GM21737 (cell line): ENCODE measurements at regions not wholly inside any gene's neighbourhood (a gene's known extent, or its start where the extent isn't known, plus 50 kb on each side); places are given as distances from the start of the nearest gene placed in this dataset.
"Not testable (repeated sequence)": the region's sequence is repeated elsewhere in the genome, so short reads cannot be mapped to it uniquely, and the experiment has no call there.

Experiments used
- ATAC-seq: cut with Tn5 transposase; IDR thresholded peaks from one replicate; pipeline ENCODE4 v1.9.1; 2021; ENCODE audit warnings: mild to moderate bottlenecking, moderate library complexity; ENCODE audit not compliant: unreplicated experiment

DNA sequence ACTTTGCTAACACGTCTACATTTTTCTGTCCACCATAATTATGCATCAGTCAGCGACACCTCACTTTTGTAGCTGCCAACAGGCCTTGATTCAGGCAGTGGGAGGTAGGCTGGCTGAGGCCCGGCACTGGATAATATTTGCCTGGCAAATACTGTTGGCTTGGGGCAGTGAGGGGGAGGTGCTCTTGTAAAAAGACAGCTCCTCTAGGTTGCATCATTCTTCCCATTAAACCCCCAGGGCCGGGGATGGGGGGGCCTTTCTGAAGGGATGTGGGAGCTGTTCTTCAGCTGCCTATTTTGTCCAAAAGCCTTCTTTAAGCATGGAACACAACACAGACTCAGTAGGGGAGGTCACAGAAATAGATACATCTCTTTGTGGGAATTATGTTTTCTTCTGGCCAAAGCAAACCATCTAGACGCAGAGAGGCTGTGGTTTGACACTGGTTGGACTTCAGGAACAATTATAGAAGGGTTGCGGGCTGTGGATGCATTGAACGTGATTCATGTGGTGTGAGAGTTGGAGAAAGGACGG lies 338.3 kb upstream of the NT5E start:
- no peak for ATAC-seq

DNA sequence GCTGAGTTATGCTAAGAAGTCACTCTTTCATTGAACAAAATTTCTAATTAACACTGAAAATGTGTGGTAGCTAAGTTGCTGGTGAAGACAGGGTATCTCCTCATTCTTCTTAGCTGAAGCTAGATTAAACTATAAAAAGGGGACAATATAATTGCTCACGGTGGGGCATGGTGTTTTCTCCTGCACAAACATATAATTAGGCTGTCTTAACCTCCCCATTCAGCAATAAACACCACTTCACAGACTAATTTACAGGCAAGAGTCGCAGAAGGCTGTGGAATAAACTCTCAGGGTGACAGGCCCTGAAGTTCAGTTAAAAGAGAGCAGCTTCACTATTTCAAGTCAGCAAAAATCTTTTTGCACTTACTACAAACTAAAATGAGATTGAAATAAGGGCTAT lies 338.9 kb upstream of the NT5E start:
- ATAC-seq, result no peak

DNA sequence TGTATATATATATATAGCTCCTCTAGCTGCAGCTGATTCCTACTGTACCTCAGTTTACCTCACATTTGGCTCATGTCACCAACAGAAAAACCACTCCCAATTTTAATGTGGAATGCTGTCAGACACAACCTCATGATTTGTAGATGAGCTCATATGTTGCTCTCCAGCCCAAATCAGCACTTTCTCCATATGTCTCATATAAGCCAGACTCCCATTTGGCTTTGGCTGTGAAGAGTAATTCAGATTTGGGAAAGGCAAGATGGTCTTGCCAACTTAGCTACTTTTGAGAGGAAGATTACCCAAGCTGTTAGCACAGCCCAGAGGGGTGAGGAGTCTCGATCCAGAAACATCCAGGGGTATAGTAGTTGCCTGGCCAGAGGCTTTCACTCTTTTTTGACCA lies 342.2 kb upstream of the NT5E start:
- no peak for ATAC-seq

DNA sequence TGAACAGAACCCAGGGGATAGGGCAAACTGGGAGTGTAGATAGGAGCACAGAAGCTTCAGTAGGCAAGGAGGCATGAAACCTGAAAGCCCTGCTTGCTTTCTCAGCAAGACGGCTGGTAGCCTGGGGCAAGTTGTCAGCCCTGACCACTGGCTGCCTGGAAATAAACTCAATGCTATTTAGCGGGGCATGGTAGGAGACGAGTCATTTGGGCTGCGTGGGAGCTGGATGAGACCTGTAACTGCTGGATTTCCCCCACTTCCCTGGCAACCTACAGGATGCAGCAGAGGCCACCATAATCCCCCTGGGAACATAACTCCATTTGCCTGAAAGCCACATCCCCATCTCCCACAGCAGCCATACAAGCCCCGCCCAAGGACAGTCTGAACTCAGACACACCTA lies 332.6 kb upstream of the TBX18 start:
- no peak for ATAC-seq

DNA sequence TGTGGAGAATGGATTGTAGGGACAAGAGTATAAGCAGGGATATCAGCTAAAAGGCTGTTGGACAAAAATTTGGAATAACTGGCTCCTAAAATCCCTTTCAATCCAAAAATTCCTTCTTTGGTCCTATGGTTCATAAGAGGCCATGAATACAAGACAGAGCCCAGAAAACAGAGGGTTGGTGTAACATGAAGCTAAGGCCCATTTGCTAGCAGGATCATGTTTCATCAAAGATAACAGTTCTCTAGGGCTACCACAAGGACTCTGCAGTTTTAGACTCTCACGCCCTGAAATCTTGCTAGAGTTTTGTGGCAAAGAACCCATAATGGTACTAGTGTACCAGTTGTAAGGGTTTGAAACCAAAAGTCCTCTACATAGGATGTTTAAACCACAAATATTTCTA lies 327.8 kb upstream of the TBX18 start:
- ATAC-seq, result no peak

DNA sequence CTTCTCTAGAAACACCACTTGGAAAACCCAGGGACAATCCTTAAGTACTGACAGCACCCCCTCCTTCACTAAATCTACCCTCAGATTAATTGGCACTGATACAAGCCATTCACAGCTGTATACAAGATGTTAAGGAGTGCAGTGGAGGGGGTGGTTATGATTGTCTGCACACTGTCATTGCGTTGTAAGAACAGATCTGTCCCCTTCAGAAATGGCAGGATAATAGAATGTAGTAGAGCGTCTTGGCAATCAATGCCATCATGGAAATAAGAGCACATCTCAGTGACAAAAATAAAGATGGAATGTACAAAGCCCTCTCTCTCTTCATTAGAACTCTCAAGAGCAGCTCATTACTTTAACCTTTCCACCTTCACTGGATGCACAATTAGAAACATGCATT lies 324.9 kb upstream of the TBX18 start:
- no peak for ATAC-seq

DNA sequence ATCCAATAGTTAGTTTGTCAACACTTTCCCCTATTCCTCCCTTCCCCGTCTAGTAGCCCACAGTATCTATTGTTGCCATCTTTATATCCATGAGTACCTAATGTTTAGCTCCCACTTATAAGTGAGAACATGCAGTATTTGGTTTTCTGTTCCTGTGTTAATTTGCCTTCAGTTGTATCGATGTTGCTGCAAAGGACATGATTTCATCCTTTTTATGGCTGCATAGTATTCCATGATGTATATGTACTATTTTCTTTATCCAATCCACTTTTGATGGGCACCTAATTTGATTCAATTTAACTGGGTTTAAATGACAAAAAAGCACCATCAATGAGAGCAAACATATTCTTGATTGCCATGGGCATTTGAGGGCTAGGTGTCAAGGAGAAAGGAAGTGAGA lies 321.5 kb upstream of the TBX18 start:
- ATAC-seq, result no peak

DNA sequence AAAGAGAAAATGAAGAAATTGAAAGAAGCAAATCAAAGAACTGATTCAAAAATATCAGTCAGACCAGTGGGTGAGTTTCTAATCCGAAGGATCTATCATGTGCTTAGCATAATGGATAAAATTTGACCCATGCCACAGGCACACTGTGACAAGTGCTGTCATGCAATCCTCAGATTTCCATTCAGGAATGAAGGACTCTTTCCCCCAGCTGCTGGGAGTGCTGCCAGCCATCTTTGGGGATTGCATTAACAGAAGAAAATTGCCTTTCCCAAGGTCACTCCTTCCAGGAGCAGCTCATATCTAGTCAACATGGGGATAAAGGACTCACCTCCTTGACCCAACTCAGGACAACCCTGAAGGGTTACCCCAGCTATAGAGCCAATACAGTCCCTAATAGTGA lies 316.7 kb upstream of the TBX18 start:
- ATAC-seq, result no peak

DNA sequence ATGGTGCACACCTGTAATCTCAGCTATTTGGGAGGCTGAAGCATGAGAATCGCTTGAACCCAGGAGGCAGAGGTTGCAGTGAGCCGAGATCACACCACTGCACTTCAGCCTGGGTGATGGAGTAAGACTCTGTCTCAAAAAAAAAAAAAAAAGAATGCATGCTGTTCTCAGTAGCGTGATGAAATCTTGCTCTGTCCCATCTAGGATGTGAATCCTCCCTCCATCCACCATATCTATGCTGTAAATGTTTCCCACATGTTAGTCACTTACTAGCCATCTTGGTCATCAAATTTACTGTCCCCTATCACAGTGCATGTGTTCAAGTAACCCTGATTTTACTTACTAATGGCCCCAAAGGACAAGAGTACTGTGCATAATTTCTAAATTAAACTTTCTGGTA lies 315.4 kb upstream of the TBX18 start:
- no peak for ATAC-seq

DNA sequence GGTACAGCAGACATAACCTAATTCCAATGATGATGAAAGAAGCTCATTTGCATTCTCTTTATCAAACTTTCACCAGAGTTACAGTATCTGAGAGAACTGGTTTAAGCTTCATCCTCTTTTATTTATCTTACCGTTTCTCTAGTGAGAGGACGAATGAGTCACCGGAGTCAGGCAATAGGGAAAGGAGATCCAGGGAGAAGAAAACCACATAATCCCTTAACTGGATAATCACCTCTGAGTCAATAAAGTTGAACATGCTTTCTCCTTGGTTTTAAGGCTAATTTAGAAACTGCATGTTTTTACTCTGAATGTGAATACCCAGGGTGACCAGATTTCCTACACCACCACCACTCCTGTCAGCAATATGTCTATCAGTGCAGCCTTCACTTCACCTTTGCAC lies 313.7 kb upstream of the TBX18 start:
- ATAC-seq, result no peak

DNA sequence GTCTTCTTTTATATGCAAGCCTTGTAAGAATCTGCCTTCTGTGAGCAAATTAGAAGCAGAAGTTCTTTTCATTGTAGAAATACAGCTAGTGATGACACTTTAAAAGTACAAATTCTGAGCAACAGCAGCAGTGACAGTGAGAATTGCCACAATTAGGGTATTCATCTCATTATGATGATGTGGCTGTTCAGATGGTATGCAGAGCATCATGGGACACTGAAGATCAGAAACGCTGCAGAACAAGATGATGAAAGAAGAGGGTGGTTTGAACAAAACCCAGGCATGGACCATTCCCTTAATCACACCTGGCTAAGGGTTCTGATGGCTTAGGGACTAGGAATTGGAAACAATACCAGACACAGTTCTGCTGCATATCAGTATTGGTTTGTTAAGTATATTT lies 312.7 kb upstream of the TBX18 start:
- no peak for ATAC-seq

DNA sequence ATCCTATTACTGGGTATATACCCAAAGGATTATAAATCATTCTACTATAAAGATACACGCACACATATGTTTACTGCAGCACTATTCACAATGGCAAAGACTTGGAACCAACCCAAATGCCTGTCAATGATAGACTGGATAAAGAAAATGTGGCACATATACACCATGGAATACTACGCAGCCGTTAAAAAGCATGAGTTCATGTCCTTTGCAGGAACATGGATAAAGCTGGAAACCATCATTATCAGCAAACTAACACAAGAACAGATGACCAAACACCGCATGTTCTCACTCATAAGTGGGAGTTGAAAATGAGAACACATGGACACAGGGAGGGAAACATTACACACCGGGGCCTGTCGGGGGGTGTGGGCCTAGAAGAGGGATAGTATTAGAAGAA lies 307.4 kb upstream of the TBX18 start:
- not testable (repeated sequence) for ATAC-seq

DNA sequence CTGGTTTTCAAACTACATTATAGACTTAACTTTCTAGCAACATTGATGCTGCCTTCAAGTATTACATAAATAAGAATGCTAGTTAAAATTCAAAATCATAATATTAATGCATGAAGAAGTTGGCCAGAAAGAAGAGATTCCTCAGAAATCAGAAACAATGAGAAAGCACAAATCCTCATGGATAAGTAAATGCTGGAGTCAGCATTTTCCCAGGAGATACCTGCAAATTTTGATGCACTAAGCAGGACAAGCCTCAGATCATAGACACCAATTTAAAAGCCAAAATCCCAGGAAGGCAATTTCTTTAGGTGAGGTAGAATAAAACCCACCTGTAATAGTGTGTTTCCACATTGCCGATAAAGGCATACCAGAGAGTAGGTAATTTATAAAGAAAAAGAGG lies 305.2 kb upstream of the TBX18 start:
- ATAC-seq, result no peak

DNA sequence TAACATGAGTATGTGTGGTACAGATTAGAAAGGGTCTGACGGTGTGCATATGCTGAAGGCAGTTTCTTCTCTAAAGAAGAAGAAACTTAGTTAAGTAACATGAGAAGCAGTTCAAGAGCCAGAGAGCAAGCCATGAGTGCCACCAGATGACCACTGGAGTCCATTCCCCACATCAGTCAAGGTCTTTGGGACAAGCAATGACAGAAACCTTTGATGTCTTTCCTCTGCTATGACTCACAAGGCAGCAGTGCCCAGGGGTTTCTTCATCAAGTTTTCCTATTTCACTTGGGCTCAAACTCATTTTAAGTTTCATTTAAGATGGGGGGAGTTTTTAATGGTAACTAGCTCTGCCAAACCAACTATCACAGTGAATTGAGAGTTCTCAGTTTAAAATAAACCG lies 303.8 kb upstream of the TBX18 start:
- no peak for ATAC-seq

DNA sequence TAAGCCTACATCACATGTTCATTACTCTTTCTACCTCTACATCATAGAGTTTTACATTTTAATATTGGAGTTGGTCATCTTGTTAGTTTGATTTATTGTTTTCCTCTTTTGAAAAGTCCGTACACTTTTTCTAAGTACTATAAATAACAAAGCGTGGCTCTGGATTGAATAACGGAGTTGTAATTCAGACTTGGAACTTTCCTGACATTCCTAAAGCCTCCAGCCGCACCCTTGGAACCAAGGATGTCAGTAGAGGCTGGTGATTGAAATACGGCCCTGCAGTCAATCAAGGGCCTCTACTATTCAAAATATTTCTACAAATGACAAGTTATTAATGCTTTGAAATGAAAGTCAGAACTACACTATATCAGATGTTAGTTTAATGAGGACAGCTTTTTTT lies 301.9 kb upstream of the TBX18 start:
- no peak for ATAC-seq

DNA sequence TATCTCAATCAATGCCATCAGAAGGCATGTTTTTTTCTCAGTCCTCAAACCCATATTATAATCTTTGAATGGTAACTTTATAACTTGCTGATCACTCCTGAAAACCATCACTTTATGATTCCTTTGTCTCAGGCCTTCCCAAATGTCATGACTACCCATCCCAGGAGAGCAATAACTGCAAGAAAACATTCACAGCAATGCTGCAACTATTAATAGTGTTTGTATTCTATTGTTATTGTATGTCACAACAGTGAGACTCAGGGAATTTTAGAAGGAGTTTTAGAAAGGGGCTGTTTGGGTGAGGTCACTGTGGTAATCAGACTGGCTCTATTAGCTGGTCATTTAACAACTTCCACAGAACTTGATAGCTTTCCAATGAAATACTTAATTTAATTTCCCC lies 301.4 kb upstream of the TBX18 start:
- no peak for ATAC-seq

DNA sequence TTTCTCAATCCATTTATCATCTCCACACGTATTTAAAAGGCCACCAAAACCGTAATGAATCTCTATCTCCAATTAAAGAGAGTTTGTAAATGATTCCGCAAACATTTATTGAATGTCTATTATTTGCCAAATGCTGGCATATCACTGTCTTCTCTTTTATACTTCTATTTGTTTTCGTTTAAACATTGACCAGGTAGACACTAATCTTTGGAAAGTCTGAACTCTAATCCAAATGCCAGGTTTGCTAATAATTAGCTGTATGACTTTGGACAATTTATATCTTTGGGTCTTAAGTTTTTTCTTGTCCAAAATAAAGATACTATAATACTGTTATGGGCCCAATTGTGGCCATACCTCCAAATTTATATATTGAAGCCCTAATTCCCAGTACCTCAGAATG lies 299.2 kb upstream of the TBX18 start:
- no peak for ATAC-seq

DNA sequence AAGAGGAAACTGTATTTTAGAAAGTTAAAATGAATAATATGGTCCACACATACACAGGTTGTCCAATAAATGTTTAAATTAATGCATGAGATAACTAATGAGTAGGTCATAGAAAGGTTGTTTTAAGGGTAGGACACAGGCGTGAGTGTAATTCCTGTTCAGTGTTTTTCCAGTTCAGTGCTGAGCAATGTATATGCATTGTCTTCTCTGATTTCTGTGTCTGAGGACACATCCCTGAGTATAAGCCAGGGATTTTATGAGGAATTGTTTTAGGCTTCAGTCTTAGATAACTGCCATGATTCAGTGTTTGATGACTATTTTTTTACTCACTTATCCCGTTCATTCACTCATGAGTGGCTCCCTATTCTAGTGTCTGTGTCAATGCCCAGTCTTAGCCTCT lies 298.5 kb upstream of the TBX18 start:
- no peak for ATAC-seq

DNA sequence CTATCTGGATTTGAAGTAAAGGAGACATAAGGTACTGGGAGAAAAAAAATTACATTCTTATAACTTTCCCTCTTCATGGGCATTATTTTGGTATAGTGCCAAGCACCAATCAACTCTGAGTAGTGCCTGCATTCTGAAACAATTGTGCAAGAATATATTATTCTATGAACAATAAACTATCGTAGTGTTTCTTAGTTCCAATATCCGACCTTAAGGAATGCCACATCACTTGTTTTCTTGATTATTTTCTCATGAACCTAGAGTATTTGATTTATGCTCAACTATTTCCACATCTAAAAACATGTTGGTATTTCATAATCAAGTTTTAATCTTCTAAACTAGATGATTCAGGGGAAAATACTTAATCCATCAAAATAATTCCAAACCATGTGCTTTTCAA lies 294.4 kb upstream of the TBX18 start:
- no peak for ATAC-seq

DNA sequence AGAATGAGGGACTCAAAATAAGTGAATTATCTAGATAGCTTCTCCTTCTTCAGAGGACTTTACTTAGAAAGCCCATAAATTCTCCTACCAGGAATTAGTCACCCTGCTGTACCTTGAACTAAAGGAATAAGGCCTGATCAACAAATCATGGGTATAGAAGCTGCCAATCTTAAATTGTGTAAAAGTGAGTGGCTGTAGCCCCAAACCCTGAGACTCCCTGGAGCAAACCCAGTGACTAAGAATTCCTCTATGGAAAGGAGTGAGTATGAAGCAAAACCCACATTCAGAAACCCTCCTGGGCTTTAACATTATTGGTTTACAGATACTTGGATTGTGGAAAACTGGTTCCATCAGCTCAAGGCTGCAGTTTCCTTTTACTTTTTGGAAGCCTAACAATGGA lies 285.8 kb upstream of the TBX18 start:
- no peak for ATAC-seq

DNA sequence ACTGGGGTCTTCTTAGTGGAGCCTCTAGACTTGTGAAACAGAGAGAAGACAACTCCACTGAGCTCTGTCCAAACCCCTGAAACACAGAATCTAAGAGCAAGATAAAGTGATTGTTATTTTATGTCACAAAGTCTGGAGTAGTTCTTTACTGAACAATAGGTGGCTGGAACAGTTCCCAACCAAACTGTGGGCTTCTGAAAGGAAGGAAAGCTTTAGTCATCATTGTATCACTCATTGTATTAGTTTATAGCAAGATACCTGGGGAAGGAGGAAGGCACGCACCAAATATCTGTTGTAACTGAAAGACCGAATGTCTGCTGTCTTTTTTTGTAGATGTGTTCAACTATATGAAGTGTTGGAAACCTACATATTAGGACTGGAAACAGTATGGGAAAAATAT lies 284.9 kb upstream of the TBX18 start:
- no peak for ATAC-seq

DNA sequence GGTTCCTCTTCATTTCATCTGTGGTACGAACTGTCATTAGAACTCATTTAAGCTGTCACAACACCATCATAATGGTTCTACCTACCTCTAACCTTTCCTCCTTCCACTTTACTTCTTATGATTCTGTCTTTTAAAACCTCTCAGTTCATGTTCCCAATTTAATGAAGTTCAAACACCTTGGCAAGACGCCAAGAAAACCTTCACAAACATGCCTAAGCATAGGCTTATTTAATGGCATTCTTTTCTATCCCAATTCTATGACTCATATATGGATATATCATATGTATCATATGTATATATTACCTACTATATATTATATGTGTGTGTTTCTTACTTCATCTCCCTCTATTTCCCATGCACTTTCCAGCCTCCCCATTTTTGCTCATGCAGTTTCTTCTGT lies 283.4 kb upstream of the TBX18 start:
- ATAC-seq, result no peak

DNA sequence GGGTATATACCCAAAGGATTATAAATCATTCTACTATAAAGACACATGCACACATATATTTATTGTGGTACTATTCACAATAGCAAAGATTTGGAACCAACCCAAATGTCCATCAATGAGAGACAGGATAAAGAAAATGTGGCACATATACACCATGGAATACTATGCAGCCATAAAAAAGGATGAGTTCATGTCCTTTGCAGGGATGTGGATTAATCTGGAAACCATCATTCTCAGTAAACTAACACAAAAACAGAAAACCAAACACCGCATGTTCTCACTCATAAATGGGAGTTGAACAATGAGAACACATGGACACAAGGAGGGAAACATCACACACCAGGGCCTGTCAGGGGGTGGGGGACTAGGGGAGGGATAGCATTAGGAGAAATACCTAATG lies 281.4 kb upstream of the TBX18 start:
- ATAC-seq, result not testable (repeated sequence)

DNA sequence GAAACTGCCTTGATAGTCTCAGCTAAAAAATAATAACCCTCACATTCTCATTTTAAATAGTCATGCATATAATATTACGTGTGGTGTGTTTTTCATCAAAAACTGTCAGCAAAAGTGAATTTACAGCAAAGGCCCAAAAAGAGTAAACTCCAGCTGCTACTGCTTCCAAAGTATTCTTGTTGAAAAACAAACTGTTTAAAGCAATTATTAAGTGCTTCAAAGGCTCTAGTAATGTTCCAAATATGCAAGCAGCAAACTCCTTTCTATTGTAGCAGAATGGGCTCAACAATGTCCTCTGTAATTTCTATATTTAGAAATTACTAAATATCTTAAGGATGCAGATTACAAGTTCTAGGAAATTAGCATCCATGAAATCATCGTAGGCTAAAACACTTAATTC lies 280.0 kb upstream of the TBX18 start:
- no peak for ATAC-seq
